Kidney epithelial cell (primary cell): ENCODE measurements at regions not wholly inside any gene's neighbourhood (a gene's known extent, or its start where the extent isn't known, plus 50 kb on each side); places are given as distances from the start of the nearest gene placed in this dataset.

ENCODE experiments used
- DNase-seq: peaks from one replicate; pipeline ENCODE4 v3.0.0-alpha.2; 2010; ENCODE audit warnings: low read depth
- H3K27me3 ChIP-seq: 2 replicates; pipeline ENCODE4 v1.6.0; 2011; ENCODE audit warnings: low read length; ENCODE audit not compliant: control insufficient read depth, insufficient read depth
- H3K36me3 ChIP-seq: 2 replicates; pipeline ENCODE4 v1.5.1; 2011; ENCODE audit warnings: low read length; ENCODE audit not compliant: control insufficient read depth, insufficient read depth
- H3K4me3 ChIP-seq: 2 replicates; pipeline ENCODE4 v1.5.1; 2011; ENCODE audit warnings: low read depth, mild to moderate bottlenecking, control low read depth, low read length
- CTCF ChIP-seq: IDR thresholded peaks from 2 replicates; pipeline ENCODE4 v1.5.1; 2011; ENCODE audit warnings: mild to moderate bottlenecking, moderate library complexity, low read length, control low read depth, inconsistent platforms; ENCODE audit not compliant: insufficient read depth, poor library complexity, severe bottlenecking

- H3K27me3 ChIP-seq = no peaks in the 10 kb centered on the region
- H3K36me3 ChIP-seq = no peaks in the 10 kb centered on the region
- no peak for TF ChIP-seq CTCF
- H3K4me3 ChIP-seq = no peak overlapping the region
- no peak for DNase-seq
Measured at GRCh38 chr16:72680732-72681131, 367.2 kb downstream of the ZFHX3 start.

GRCh38 chr16:72679856-72680255, 368.1 kb downstream of the ZFHX3 start:
- H3K36me3 ChIP-seq = no peaks in the 10 kb centered on the region
- H3K4me3 ChIP-seq = no peak overlapping the region
- TF ChIP-seq CTCF = no peak
- no peaks in the 10 kb centered on the region for H3K27me3 ChIP-seq
- DNase-seq = no peak

GRCh38 chr16:72677662-72678447, 370.1 kb downstream of the ZFHX3 start:
- no peak for TF ChIP-seq CTCF
- no peaks in the 10 kb centered on the region for H3K27me3 ChIP-seq
- H3K36me3 ChIP-seq = no peaks in the 10 kb centered on the region
- no peak overlapping the region for H3K4me3 ChIP-seq
- DNase-seq = no peak

- Histone ChIP-seq H3K27me3 (no peaks in the 10 kb centered on the region), H3K36me3 (no peaks in the 10 kb centered on the region), H3K4me3 (no peak overlapping the region)
- TF ChIP-seq CTCF = no peak
- no peak for DNase-seq
Measured at GRCh38 chr16:72673118-72673517, 374.8 kb downstream of the ZFHX3 start.

GRCh38 chr16:72666267-72666666, 381.7 kb downstream of the ZFHX3 start:
- H3K27me3 ChIP-seq = no peaks in the 10 kb centered on the region
- H3K4me3 ChIP-seq = no peak overlapping the region
- H3K36me3 ChIP-seq = no peaks in the 10 kb centered on the region
- TF ChIP-seq CTCF = no peak
- no peak for DNase-seq

GRCh38 chr16:72665701-72666100, 382.2 kb downstream of the ZFHX3 start:
- no peak for TF ChIP-seq CTCF
- H3K36me3 ChIP-seq = no peaks in the 10 kb centered on the region
- DNase-seq = no peak
- peak overlapping the region; percentile 65 for H3K4me3 ChIP-seq
- H3K27me3 ChIP-seq = no peaks in the 10 kb centered on the region
